GM12874 (cell line): ENCODE measurements at regions not wholly inside any gene's neighbourhood (a gene's known extent, or its start where the extent isn't known, plus 50 kb on each side); places are given as distances from the start of the nearest gene placed in this dataset.

Experiments
- TF ChIP-seq, protein P1 (sequence below): IDR thresholded peaks from 2 replicates; pipeline ENCODE4 v1.5.1; 2011; ENCODE audit warnings: low read depth, mild to moderate bottlenecking, control low read depth, low read length, moderate library complexity; ENCODE audit not compliant: insufficient read depth

DNA sequence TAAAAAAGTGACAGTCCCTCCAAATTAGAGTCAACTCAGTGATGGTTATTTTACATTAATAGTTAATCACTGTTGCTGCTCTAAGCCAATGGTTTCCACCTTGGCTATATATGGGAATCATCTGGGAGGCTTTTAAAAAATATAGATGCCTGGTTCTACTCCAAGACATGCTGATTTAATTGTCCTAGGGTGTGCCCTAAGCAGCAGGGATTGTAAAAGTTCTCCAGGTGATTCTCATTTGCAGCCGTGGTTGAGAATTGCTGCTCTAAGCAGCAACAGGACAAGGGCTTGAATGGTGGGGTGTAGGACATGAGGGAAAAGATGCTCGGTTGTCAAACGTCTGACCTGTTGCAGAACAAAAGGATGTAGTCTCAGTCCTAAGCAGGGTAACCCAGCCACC lies 405.1 kb upstream of the MCTP2 start:
- TF ChIP-seq, protein P1, sequence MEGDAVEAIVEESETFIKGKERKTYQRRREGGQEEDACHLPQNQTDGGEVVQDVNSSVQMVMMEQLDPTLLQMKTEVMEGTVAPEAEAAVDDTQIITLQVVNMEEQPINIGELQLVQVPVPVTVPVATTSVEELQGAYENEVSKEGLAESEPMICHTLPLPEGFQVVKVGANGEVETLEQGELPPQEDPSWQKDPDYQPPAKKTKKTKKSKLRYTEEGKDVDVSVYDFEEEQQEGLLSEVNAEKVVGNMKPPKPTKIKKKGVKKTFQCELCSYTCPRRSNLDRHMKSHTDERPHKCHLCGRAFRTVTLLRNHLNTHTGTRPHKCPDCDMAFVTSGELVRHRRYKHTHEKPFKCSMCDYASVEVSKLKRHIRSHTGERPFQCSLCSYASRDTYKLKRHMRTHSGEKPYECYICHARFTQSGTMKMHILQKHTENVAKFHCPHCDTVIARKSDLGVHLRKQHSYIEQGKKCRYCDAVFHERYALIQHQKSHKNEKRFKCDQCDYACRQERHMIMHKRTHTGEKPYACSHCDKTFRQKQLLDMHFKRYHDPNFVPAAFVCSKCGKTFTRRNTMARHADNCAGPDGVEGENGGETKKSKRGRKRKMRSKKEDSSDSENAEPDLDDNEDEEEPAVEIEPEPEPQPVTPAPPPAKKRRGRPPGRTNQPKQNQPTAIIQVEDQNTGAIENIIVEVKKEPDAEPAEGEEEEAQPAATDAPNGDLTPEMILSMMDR, result no peak

DNA sequence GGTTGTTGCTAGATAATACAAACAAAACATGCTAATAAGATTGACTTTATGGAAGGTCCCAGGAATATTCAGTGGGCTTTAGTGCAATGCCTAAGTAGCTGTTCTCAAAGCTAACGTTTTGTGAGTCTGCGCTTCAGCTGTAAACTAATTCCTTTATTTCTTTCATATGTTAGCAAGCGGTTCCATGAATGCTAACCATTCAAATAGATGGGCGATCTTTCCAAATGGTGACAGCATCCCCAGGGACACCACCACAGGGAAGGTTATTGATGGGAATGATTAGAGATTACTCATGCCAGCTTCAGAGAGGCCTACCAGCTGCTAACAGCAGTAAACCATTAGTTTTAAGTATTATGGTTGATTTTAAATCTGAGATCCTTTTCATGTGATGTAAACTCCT lies 405.7 kb upstream of the MCTP2 start:
- TF ChIP-seq, protein P1, result no peak

DNA sequence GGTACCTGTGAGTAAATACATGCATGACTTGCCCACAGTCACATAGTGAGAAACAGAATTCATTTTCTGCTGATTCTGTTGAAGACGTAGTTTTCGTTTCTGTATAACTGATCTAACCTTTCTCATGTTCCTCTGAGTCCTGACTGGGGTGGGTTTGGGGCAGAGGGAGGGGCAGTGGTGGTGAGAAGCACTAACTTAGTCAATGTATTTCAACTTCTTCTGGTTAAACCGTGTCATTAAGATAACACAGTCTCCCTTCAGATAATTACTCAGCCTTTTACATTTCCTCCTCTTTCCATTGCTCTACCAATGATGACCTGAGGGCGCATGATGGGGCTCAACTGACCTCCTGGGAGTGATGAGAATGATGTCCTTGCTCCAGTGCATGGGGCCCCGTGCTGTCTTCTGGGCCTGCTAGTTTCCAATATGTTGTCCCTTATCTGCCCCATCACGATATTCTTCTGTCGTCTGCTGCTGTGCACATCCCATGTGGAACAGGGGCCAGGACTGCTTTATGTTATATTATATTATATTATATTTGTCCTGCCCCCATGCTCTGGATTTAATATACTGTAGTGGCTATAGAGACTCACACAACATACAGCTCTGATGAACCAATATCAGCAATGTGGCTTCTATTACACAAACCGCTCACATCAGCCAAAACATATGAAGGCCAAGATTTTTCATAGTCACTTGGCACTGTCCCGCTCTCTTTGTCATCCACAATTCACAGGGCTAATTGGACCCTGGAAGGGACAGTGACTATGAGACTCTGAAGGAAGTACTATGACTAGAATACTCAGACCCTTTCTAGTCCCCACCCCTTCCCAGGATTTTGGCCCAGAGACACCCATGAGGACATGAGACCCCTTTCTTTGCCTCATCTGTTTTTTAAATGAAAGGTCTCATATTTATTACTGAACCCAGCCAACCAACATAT lies 407.1 kb upstream of the MCTP2 start:
- TF ChIP-seq, protein P1, result no peak

DNA sequence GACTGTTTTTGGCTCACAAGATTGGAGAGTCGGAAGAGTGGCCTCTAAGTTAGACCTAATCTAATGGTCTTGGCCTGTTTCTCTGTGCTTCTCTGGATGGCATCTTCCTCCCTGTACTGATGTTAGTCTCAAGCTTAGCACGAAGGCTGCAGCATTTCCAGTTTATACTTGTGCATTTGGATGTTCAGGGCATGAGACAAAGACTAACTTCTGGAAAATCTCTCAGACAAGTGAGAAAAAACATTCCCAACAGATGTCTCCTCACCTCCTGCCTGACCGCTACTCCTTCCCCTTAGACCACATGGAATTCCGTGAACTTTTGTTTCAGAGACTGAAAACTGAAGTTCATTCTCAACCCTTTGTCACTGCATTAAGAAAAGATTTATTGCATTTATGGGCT lies 410.8 kb upstream of the MCTP2 start:
- TF ChIP-seq, protein P1, result no peak

DNA sequence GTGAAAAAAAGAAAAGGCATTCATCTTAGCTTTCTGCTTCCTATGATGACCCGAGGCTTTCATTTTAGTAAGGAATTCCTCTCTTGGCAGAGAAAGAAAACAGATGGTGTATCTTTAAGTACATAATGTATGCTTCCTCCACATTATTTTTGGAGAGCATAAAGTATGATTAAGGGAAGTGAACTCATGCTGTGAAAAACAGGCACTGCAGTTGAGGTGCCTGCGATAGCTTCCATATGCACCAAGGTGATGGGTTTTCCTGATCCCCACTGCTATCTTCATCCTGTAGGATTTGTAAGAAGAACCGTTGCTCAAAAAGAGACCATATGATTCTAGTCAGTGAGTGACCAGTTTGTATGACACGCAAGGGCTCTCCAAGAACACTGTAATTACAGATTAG lies 411.5 kb upstream of the MCTP2 start:
- TF ChIP-seq, protein P1, result no peak

DNA sequence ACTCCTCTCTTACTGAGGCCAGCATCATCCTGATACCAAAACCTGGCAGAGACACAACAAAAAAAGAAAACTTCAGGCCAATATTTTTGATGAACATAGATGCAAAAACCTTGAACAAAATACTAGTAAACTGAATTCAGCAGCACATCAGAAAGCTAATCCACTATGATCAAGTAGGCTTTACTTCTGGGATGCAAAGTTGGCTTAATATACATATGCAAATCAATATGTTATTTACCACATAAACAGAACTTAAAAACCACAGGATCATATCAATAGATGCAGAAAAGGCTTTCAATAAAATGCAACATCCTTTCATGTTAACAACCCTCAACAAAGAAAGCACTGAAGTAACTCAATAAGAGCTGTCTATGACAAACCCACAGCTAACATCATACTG lies 414.5 kb upstream of the MCTP2 start:
- TF ChIP-seq, protein P1, result no peak

DNA sequence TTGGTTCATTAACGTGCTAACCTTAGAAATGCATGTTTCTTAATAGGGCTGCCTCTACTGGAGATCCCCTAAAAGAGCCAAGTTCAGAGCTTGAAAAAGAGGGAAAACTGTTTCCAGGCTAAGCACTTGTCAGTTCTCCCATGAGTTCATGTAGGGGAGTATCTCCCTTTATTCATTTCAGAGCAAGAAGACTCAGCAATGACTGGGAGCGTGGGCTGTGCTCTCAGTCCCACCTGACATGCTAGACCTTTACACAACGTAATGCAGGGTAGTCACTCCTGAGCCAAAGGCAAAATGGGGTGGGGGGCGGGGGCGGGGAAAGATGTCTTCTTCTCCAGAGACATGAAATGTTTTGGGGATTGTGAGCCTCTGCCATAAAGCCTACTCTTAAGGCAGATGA lies 420.1 kb upstream of the MCTP2 start:
- TF ChIP-seq, protein P1, result no peak
